ENCODE measurements at regions not wholly inside any gene's neighbourhood (a gene's known extent, or its start where the extent isn't known, plus 50 kb on each side); places are given as distances from the start of the nearest gene placed in this dataset.
"Not testable (repeated sequence)": the region's sequence is repeated elsewhere in the genome, so short reads cannot be mapped to it uniquely, and the experiment has no call there.

- FAIRE-seq = no peak
Measured at GRCh38 chr1:215402147-215402546, 165.0 kb upstream of the KCTD3 start.

- FAIRE-seq = no peak
Measured at GRCh38 chr1:215405211-215405610, 161.9 kb upstream of the KCTD3 start.

GRCh38 chr1:215406927-215407326 is 160.2 kb upstream of the KCTD3 start:
- no peak for FAIRE-seq

GRCh38 chr1:215407575-215407974 is 159.5 kb upstream of the KCTD3 start:
- FAIRE-seq = no peak

- not testable (repeated sequence) for FAIRE-seq
Measured at GRCh38 chr1:215409546-215409945, 157.6 kb upstream of the KCTD3 start.

- not testable (repeated sequence) for FAIRE-seq
Measured at GRCh38 chr1:215415521-215415920, 151.6 kb upstream of the KCTD3 start.

- no peak for FAIRE-seq
Measured at GRCh38 chr1:215416497-215416896, 150.6 kb upstream of the KCTD3 start.

GRCh38 chr1:215417122-215417521 is 150.0 kb upstream of the KCTD3 start:
- FAIRE-seq = no peak

- FAIRE-seq = no peak
Measured at GRCh38 chr1:215418876-215419447, 148.1 kb upstream of the KCTD3 start.

GRCh38 chr1:215421744-215422143 is 145.4 kb upstream of the KCTD3 start:
- no peak for FAIRE-seq

- no peak for FAIRE-seq
Measured at GRCh38 chr1:215423288-215423687, 143.8 kb upstream of the KCTD3 start.

GRCh38 chr1:215425138-215425537 is 142.0 kb upstream of the KCTD3 start:
- no peak for FAIRE-seq

GRCh38 chr1:215426101-215426500 is 141.0 kb upstream of the KCTD3 start:
- FAIRE-seq = no peak

GRCh38 chr1:215432483-215433227 is 134.4 kb upstream of the KCTD3 start:
- FAIRE-seq = not testable (repeated sequence)

- no peak for FAIRE-seq
Measured at GRCh38 chr1:215433237-215433636, 133.9 kb upstream of the KCTD3 start.

GRCh38 chr1:215439549-215439948 is 127.6 kb upstream of the KCTD3 start:
- FAIRE-seq = no peak

- no peak for FAIRE-seq
Measured at GRCh38 chr1:215444715-215445414, 122.2 kb upstream of the KCTD3 start.

GRCh38 chr1:215448014-215448413 is 119.1 kb upstream of the KCTD3 start:
- FAIRE-seq = not testable (repeated sequence)

GRCh38 chr1:215449147-215449546 is 118.0 kb upstream of the KCTD3 start:
- not testable (repeated sequence) for FAIRE-seq

GRCh38 chr1:215453440-215453839 is 113.7 kb upstream of the KCTD3 start:
- FAIRE-seq = no peak

- FAIRE-seq = no peak
Measured at GRCh38 chr1:215457213-215457612, 109.9 kb upstream of the KCTD3 start.

- no peak for FAIRE-seq
Measured at GRCh38 chr1:215458104-215458503, 109.0 kb upstream of the KCTD3 start.

- FAIRE-seq = no peak
Measured at GRCh38 chr1:215458562-215458961, 108.5 kb upstream of the KCTD3 start.

- peak; percentile 36 for FAIRE-seq
Measured at GRCh38 chr1:215459136-215459535, 108.0 kb upstream of the KCTD3 start.
